ENCODE measurements at regions not wholly inside any gene's neighbourhood (a gene's known extent, or its start where the extent isn't known, plus 50 kb on each side); places are given as distances from the start of the nearest gene placed in this dataset.
"Not testable (repeated sequence)": the region's sequence is repeated elsewhere in the genome, so short reads cannot be mapped to it uniquely, and the experiment has no call there.

DNA sequence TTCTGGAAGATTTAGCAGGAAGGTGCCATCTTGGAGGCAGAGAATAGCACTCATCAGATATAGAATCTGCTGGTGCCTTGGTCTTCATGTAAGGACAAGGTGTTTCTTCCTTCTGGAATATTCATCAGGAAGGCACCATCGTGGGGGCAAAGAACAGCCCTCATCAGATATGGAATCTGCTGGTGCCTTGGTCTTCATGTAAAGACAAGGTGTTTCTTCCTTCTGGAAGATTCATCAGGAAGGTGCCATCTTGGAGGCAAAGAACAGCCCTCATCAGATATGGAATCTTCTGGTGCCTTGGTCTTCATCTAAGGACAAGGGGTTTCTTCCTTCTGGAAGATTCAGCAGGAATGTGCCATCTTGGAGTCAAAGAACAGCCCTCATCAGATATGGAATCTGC is 4500.5 kb upstream of the OR11H1 start:
- H3K4me3 Mint-ChIP-seq; H3K27ac ChIP-seq (ENCODE audit: low read depth in 1 of 2, low read length in 2 of 2); H3K4me1 Mint-ChIP-seq; H3K4me3 ChIP-seq (replicated peaks in 1 of 3; ENCODE audit: low read depth in 2 of 3, low read length in 3 of 3); H3K36me3 Mint-ChIP-seq; H3K36me3 ChIP-seq (replicated peaks in 1 of 2; ENCODE audit: control insufficient read depth in 1 of 2, insufficient read depth in 2 of 2, low read length in 2 of 2); DNase-seq; H3K4me2 ChIP-seq (replicated peaks; ENCODE audit: extremely low read depth, low read length, poor library complexity, severe bottlenecking); H3K79me2 ChIP-seq (ENCODE audit: insufficient read depth, low read length); H2AFZ ChIP-seq (ENCODE audit: insufficient read depth, low read depth, low read length, poor library complexity, severe bottlenecking); H3K9ac ChIP-seq (ENCODE audit: insufficient read depth, low read length, poor library complexity, severe bottlenecking); H3K27me3 ChIP-seq (ENCODE audit: control insufficient read depth in 2 of 2, insufficient read depth in 2 of 2, low read length in 2 of 2); intact Hi-C loops (cut with micrococcal nuclease); H3K27me3 Mint-ChIP-seq (ENCODE audit: low read depth in 3 of 3); H3K4me1 ChIP-seq (ENCODE audit: control insufficient read depth in 1 of 2, insufficient read depth in 2 of 2, low read length in 2 of 2); H3K27ac Mint-ChIP-seq; H4K20me1 ChIP-seq (ENCODE audit: insufficient read depth, low read length): not testable (repeated sequence)
- peaks cover 69% of the 10 kb centered on the region in 2 donors for H3K9me3 ChIP-seq (replicated peaks in 1 of 2; ENCODE audit: control insufficient read depth in 1 of 2, insufficient read depth in 1 of 2, low read length in 2 of 2)
- peaks cover 32 to 78% (median 62%) of the 10 kb centered on the region in 7 donors for H3K9me3 Mint-ChIP-seq
- 44% methylated on average over 1 of the region's 1 CpG for WGBS (ENCODE audit: insufficient coverage)

DNA sequence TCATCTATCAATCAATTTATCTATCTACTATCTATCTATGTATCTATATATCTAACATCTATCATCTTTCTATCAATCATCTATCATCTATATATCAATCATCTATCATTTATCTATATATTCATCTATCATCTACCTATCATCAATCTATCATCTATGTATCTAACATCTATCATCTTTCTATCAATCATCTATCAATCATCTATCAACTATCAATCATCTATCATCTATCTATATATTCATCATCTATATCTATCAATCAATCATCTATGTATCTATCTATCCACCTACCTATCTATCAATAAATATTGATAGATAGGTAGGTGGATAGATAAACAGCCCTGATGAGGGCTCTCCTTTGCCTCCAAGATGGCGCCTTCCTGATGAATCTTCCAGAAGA is 4499.8 kb upstream of the OR11H1 start:
- H3K4me3 ChIP-seq (replicated peaks in 1 of 3; ENCODE audit: low read depth in 2 of 3, low read length in 3 of 3); H3K27me3 ChIP-seq (ENCODE audit: control insufficient read depth in 2 of 2, insufficient read depth in 2 of 2, low read length in 2 of 2); intact Hi-C loops (cut with micrococcal nuclease); H4K20me1 ChIP-seq (ENCODE audit: insufficient read depth, low read length); DNase-seq; H3K9ac ChIP-seq (ENCODE audit: insufficient read depth, low read length, poor library complexity, severe bottlenecking); H3K27me3 Mint-ChIP-seq (ENCODE audit: low read depth in 3 of 3); H3K4me2 ChIP-seq (replicated peaks; ENCODE audit: extremely low read depth, low read length, poor library complexity, severe bottlenecking); H3K36me3 Mint-ChIP-seq; H3K27ac Mint-ChIP-seq; H3K27ac ChIP-seq (ENCODE audit: low read depth in 1 of 2, low read length in 2 of 2); H3K79me2 ChIP-seq (ENCODE audit: insufficient read depth, low read length); H3K4me1 ChIP-seq (ENCODE audit: control insufficient read depth in 1 of 2, insufficient read depth in 2 of 2, low read length in 2 of 2); H3K4me3 Mint-ChIP-seq; H2AFZ ChIP-seq (ENCODE audit: insufficient read depth, low read depth, low read length, poor library complexity, severe bottlenecking); H3K4me1 Mint-ChIP-seq; H3K36me3 ChIP-seq (replicated peaks in 1 of 2; ENCODE audit: control insufficient read depth in 1 of 2, insufficient read depth in 2 of 2, low read length in 2 of 2): not testable (repeated sequence)
- peaks cover 75 to 76% of the 10 kb centered on the region in 2 donors for H3K9me3 ChIP-seq (replicated peaks in 1 of 2; ENCODE audit: control insufficient read depth in 1 of 2, insufficient read depth in 1 of 2, low read length in 2 of 2)
- WGBS (ENCODE audit: insufficient coverage): 14% methylated on average over 1 of the region's 1 CpG
- H3K9me3 Mint-ChIP-seq: peaks cover 31 to 81% (median 66%) of the 10 kb centered on the region in 7 donors

DNA sequence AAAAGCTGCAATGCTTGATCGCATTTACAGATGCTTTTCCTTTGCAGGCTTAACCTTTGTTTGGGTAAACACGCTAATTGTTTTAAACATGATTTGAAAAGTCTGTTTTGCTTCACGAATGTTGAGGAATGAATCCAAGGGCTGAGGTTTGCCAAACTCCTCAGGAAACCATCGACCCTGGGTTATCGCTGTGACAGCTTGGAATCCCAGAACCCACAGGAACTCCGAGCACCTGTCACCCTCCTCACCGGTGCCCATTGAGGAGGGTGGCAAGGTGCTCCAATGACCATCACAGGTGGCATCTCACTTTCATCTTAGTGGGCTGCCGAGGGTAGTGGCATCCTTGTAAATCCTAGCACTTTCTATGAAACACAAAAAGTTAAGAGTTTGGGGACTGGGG is 4498.5 kb upstream of the OR11H1 start:
- H3K27ac ChIP-seq (ENCODE audit: low read depth in 1 of 2, low read length in 2 of 2); H3K9ac ChIP-seq (ENCODE audit: insufficient read depth, low read length, poor library complexity, severe bottlenecking); H3K27ac Mint-ChIP-seq; intact Hi-C loops (cut with micrococcal nuclease); H3K36me3 Mint-ChIP-seq; H2AFZ ChIP-seq (ENCODE audit: insufficient read depth, low read depth, low read length, poor library complexity, severe bottlenecking); H3K4me3 ChIP-seq (replicated peaks in 1 of 3; ENCODE audit: low read depth in 2 of 3, low read length in 3 of 3); H3K4me1 Mint-ChIP-seq; H3K4me1 ChIP-seq (ENCODE audit: control insufficient read depth in 1 of 2, insufficient read depth in 2 of 2, low read length in 2 of 2); H3K4me2 ChIP-seq (replicated peaks; ENCODE audit: extremely low read depth, low read length, poor library complexity, severe bottlenecking); H3K36me3 ChIP-seq (replicated peaks in 1 of 2; ENCODE audit: control insufficient read depth in 1 of 2, insufficient read depth in 2 of 2, low read length in 2 of 2); H3K79me2 ChIP-seq (ENCODE audit: insufficient read depth, low read length); H4K20me1 ChIP-seq (ENCODE audit: insufficient read depth, low read length); H3K27me3 ChIP-seq (ENCODE audit: control insufficient read depth in 2 of 2, insufficient read depth in 2 of 2, low read length in 2 of 2); H3K4me3 Mint-ChIP-seq; DNase-seq; H3K27me3 Mint-ChIP-seq (ENCODE audit: low read depth in 3 of 3): not testable (repeated sequence)
- peaks cover 82 to 87% of the 10 kb centered on the region in 2 donors for H3K9me3 ChIP-seq (replicated peaks in 1 of 2; ENCODE audit: control insufficient read depth in 1 of 2, insufficient read depth in 1 of 2, low read length in 2 of 2)
- WGBS (ENCODE audit: insufficient coverage): 55% methylated on average over 2 of the region's 8 CpGs
- H3K9me3 Mint-ChIP-seq: peaks cover 31 to 91% (median 77%) of the 10 kb centered on the region in 7 donors

DNA sequence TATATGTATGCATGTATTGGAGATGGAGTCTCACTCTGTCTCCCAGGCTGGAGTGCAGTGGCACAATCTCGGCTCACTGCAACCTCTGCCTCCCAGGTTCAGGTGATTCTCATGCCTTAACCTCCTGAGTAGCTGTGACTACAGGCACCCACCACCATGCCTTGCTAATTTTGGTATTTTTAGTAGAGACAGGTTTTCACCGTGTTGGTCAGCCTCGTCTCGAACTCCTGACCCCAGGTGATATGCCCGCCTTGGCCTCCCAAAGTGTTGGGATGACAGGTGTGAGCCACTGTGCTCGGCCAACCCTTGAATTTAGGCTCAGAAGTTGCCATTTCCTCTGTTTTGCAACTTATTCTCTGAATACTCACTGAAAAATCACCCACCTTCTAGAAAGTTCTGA is 4498.0 kb upstream of the OR11H1 start:
- WGBS (ENCODE audit: insufficient coverage): 45% methylated on average over 2 of the region's 6 CpGs
- H4K20me1 ChIP-seq (ENCODE audit: insufficient read depth, low read length); H3K27me3 ChIP-seq (ENCODE audit: control insufficient read depth in 2 of 2, insufficient read depth in 2 of 2, low read length in 2 of 2); H2AFZ ChIP-seq (ENCODE audit: insufficient read depth, low read depth, low read length, poor library complexity, severe bottlenecking); H3K27me3 Mint-ChIP-seq (ENCODE audit: low read depth in 3 of 3); H3K4me2 ChIP-seq (replicated peaks; ENCODE audit: extremely low read depth, low read length, poor library complexity, severe bottlenecking); H3K27ac ChIP-seq (ENCODE audit: low read depth in 1 of 2, low read length in 2 of 2); H3K4me3 ChIP-seq (replicated peaks in 1 of 3; ENCODE audit: low read depth in 2 of 3, low read length in 3 of 3); H3K36me3 ChIP-seq (replicated peaks in 1 of 2; ENCODE audit: control insufficient read depth in 1 of 2, insufficient read depth in 2 of 2, low read length in 2 of 2); DNase-seq; H3K79me2 ChIP-seq (ENCODE audit: insufficient read depth, low read length); H3K4me3 Mint-ChIP-seq; H3K27ac Mint-ChIP-seq; H3K4me1 Mint-ChIP-seq; intact Hi-C loops (cut with micrococcal nuclease); H3K9ac ChIP-seq (ENCODE audit: insufficient read depth, low read length, poor library complexity, severe bottlenecking); H3K4me1 ChIP-seq (ENCODE audit: control insufficient read depth in 1 of 2, insufficient read depth in 2 of 2, low read length in 2 of 2); H3K36me3 Mint-ChIP-seq: not testable (repeated sequence)
- H3K9me3 Mint-ChIP-seq: peaks cover 35 to 94% (median 80%) of the 10 kb centered on the region in 7 donors
- H3K9me3 ChIP-seq (replicated peaks in 1 of 2; ENCODE audit: control insufficient read depth in 1 of 2, insufficient read depth in 1 of 2, low read length in 2 of 2): peaks cover 83 to 88% of the 10 kb centered on the region in 2 donors

Measured in CD14-positive monocyte (primary cell).